NCI-H446 (cell line): ENCODE measurements at regions not wholly inside any gene's neighbourhood (a gene's known extent, or its start where the extent isn't known, plus 50 kb on each side); places are given as distances from the start of the nearest gene placed in this dataset.
A peak's percentile ranks its signal among the peaks of the same experiment; 100 is the strongest.

Source experiments
- DNase-seq, 2 experiments: peaks; one replicate each; lab custom pipeline; 2025; lab: John Stamatoyannopoulos, UW

- DNase-seq, result no peak
Measured at GRCh38 chr6:14431385-14432330, 314.1 kb downstream of the CD83 start.

GRCh38 chr6:14434916-14435690 is 317.5 kb downstream of the CD83 start:
- no peak for DNase-seq

GRCh38 chr6:14436592-14437132 is 319.1 kb downstream of the CD83 start:
- no peak for DNase-seq

- DNase-seq, result no peak
Measured at GRCh38 chr6:14439419-14439818, 321.8 kb downstream of the CD83 start.

- DNase-seq, result no peak
Measured at GRCh38 chr6:14440215-14440910, 322.8 kb downstream of the CD83 start.

- peak in 1 of 2 experiments; percentile 24 for DNase-seq
Measured at GRCh38 chr6:14440940-14441781, 323.6 kb downstream of the CD83 start.

- DNase-seq, result no peak
Measured at GRCh38 chr6:14442242-14442641, 324.7 kb downstream of the CD83 start.

- no peak for DNase-seq
Measured at GRCh38 chr6:14443629-14444268, 326.2 kb downstream of the CD83 start.

GRCh38 chr6:14444295-14444972 is 326.9 kb downstream of the CD83 start:
- DNase-seq, result no peak

GRCh38 chr6:14447240-14447639 is 329.7 kb downstream of the CD83 start:
- DNase-seq, result no peak

GRCh38 chr6:14448246-14448645 is 330.7 kb downstream of the CD83 start:
- no peak for DNase-seq

- DNase-seq, result no peak
Measured at GRCh38 chr6:14450133-14450504, 332.5 kb downstream of the CD83 start.

GRCh38 chr6:14450578-14450977 is 333.0 kb downstream of the CD83 start:
- DNase-seq, result no peak

GRCh38 chr6:14451594-14452374 is 334.2 kb downstream of the CD83 start:
- no peak for DNase-seq

- DNase-seq, result no peak
Measured at GRCh38 chr6:14452567-14453527, 335.3 kb downstream of the CD83 start.

GRCh38 chr6:14453712-14454472 is 336.3 kb downstream of the CD83 start:
- peak in 1 of 2 experiments; percentile 12 for DNase-seq

GRCh38 chr6:14454473-14454775 is 336.9 kb downstream of the CD83 start:
- DNase-seq, result no peak

- DNase-seq, result no peak
Measured at GRCh38 chr6:14455427-14455826, 337.9 kb downstream of the CD83 start.
